ENCODE measurements at regions not wholly inside any gene's neighbourhood (a gene's known extent, or its start where the extent isn't known, plus 50 kb on each side); places are given as distances from the start of the nearest gene placed in this dataset.

GRCh38 chr1:36722871-36723270 is 240.2 kb upstream of the CSF3R start:
- TF ChIP-seq POLR2A (IDR thresholded peaks at IDR 0.05; ENCODE audit: low read length) (no peak), GATA1 (IDR thresholded peaks at IDR 0.05; ENCODE audit: low read depth, low read length) (no peak)

Measured in erythroblast (primary cell).